NCI-H345 (cell line): ENCODE measurements at regions not wholly inside any gene's neighbourhood (a gene's known extent, or its start where the extent isn't known, plus 50 kb on each side); places are given as distances from the start of the nearest gene placed in this dataset.
"Not testable (repeated sequence)": the region's sequence is repeated elsewhere in the genome, so short reads cannot be mapped to it uniquely, and the experiment has no call there.

ENCODE experiments used
- DNase-seq: peaks from one replicate; lab custom pipeline; 2025; lab: John Stamatoyannopoulos, UW

DNA sequence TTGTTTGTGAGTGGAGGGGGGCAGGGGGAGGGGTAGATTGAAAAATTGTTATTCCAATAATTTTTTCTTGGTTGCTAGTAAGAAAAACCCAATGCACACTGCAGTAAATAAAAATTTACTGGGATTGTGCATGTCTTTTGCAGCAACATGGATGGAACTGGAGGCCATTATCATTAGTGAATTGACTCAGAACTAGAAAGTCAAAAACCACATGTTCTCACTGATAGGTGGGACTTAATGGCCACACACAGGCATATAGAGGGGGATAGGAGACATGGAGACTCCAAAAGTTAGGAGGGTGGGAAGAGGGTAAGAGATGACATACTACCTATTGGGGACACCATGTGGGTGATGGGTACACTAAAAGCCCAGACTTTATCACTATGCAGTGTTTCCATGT, 67.2 kb downstream of the BUB3 start:
- no peak for DNase-seq

DNA sequence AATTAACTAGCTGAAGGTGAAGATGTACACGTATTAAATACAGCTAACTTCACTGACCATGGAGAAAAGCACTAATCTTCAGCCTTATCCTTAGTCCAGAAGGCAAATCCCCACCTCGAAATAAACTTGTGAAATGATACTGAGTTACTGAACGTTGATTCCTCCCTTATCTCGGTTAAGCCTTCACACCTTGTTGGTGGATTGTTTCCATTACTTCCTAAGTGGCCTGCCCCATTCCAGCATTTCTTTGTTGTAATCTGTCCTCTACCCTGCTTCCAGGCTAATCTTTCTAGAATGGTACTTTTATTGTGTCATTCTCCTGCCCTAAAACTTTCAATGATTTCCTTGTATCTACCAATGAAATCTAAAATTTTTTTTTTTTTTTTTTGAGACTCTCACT, 68.6 kb downstream of the BUB3 start:
- DNase-seq: no peak

- no peak for DNase-seq
These were observed 73.5 kb downstream of the BUB3 start for GRCh38 chr10:123227706-123228105.

DNA sequence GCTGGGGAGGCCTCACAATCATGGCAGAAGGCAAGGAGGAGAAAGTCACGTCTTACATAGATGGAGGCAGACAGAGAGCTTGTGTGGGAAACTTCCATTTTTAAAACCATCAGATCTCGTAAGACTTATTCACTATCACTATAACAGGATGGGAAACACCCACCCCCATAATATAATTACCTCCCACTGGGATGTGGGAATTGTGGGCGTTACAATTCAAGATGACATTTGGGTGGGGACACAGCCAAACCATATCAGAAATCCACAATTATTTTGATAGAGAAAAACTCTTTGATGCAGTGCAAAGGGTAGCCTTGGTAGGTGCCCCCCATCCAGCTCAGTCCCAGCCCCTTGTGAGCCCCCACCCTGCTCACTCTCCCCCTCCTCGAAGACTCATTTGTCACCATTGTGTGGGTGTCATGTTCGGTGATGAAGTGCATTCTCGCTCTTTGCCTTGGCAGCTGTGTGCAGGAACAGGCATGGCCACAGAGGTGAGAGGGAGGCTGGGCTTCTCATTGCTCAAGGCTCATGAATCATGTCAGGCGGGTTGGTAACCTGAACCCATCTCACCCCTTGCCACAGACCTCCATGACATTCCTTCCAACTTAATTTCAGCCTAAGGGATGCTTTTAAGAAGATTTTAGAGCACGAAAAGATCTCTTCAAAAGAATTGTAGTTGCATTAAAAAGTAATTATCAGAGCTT, 75.9 kb downstream of the BUB3 start:
- no peak for DNase-seq

DNA sequence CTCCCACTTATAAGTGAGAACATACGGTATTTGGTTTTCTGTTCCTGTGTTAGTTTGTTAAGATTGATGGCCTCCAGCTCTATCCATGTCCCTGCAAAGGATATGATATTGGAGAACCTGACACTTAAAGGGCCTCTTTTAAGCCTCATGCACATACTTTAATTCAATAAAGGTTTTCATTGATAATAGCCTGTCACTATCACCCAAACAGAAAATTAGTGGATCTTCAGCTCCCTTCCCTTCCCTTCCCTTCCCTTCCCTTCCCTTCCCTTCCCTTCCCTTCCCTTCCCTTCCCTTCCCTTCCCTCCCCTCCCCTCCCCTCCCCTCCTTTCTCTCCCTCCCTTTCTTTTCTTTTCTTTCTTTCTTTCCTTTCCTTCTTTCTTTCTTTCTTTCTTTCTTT, 78.7 kb downstream of the BUB3 start:
- DNase-seq: not testable (repeated sequence)

- DNase-seq: not testable (repeated sequence)
These were observed 80.8 kb downstream of the BUB3 start for GRCh38 chr10:123235014-123235413.

- DNase-seq: peak; percentile 6
These were observed 81.9 kb downstream of the BUB3 start for GRCh38 chr10:123236126-123236525.

GRCh38 chr10:123240250-123240649, 86.0 kb downstream of the BUB3 start:
- no peak for DNase-seq

GRCh38 chr10:123240776-123241175, 86.6 kb downstream of the BUB3 start:
- no peak for DNase-seq

DNA sequence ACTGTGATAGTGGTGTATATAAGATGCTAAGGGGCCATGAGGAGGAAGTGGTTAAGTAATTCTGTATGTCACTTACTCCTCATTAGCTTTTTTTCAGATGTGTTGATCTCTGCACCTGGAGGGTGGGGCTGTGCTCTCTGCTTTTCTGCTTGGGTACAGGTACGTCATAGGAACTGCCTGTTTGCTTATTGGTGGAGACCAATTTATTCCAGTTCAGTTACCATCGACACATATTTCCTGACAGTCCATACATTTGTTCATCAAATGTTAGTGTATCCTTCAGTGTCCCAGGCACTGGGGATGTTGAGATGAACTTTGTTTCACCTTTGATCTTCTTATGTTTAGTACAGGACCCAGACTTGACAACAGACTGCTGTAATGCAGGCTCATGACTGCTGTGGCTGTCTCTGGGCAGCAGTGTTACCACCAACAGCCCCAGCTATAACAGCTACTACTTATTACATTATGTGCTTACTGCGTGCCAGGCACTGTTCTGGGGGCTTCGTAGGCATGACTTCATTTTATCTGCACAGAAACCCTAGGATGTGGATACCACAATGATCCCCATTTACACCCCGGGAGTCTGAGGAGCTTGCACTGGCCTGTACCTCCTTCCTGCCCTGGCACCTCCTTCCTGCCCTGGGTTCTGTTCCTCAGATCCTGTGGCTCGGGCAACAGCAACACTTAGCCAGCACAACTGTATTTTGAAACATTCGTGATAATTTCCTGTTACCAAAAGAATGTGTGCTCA, 87.4 kb downstream of the BUB3 start:
- DNase-seq: no peak

DNA sequence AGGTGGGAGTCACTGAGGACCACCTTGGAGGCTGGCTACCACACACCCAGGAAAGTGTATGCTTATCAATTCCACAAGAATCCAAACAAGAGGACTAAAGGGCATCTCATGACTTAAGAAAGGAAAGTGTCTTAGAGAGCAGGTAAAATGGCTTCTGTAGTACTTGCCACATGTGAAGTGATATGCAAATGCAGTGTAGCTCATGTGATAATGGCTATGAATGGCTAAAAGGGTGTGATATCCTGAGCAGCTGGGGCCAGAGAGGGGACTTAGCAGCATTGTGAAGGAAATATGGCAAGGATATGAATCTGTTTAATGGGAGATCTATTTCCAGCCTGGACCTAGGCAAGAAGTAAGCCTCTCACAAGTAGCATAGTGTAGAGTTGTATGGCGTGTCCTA, 90.5 kb downstream of the BUB3 start:
- no peak for DNase-seq

GRCh38 chr10:123245264-123245663, 91.1 kb downstream of the BUB3 start:
- DNase-seq: no peak

DNA sequence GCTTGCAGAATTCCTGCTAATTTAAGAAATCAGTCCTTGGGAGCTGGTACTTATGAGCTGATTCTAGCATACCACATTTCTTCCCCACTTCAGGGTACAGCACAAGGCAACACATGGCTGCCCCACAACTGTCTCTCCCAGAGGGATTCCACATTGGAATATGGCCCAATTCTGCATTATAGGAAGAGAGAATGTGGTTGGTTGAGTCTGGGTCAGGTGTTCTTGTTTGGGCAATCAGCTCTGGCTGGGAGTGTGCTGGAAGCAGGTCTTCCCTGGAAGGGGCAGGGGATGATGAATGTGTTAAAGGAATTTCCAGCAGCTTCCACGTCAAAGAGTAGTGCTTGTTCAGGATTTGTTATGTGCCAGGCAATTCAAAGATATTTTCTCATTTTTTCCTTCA, 95.7 kb downstream of the BUB3 start:
- no peak for DNase-seq

DNA sequence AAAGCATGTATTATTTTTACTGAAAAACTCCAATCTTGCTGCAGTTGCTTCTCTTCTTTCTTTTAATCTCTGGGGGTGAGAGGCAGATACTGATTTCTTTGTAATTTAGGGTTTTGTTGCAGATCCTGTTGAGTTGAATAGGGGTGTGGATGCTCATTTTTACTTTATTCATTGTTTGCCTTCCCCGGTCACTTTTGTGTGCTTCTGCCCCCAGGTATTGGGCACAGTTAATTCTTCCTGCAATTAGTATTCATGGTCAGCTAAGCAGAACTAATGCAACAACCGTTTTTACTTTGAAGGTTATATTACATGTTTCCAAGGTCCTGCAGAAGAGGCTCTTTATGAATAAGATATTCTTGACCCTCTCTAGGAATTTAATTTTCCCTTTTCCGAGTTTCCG, 96.4 kb downstream of the BUB3 start:
- DNase-seq: no peak

GRCh38 chr10:123252779-123253178, 98.6 kb downstream of the BUB3 start:
- no peak for DNase-seq

DNA sequence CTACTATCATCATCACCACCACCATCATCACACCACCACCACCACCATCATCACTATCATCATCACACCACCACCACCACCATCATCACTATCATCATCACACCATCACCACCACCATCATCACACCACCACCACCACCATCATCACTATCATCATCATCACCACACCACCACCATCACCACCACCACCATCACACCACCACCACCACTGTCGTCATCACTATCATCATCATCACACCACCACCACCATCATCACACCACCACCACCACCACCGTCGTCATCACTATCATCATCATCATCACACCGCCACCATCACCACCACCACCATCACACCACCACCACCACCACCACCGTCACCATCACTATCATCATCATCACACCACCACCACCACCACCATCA, 100.1 kb downstream of the BUB3 start:
- DNase-seq: not testable (repeated sequence)

GRCh38 chr10:123257904-123258456, 103.8 kb downstream of the BUB3 start:
- DNase-seq: no peak

DNA sequence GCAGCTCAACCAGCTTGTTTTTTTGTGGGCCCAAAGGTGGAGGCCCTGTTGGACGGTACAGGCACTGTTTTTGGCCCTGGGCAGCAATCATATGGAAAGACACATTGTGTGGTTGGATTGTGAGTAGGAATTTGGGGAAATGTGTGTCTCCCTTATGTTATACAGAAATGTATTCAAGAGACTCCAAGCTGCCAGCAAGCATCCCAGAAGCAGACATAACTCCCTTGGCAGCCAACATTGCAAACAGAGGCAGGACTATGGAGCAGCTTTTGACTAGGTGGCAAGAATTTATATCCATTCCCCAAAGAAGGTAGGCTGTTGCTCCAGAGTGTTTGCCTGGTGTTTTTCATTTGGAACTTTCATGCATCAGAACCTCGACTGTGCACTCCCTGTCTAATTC, 104.9 kb downstream of the BUB3 start:
- DNase-seq: no peak

- DNase-seq: no peak
These were observed 105.6 kb downstream of the BUB3 start for GRCh38 chr10:123259791-123260190.

GRCh38 chr10:123262456-123262855, 108.3 kb downstream of the BUB3 start:
- DNase-seq: no peak

DNA sequence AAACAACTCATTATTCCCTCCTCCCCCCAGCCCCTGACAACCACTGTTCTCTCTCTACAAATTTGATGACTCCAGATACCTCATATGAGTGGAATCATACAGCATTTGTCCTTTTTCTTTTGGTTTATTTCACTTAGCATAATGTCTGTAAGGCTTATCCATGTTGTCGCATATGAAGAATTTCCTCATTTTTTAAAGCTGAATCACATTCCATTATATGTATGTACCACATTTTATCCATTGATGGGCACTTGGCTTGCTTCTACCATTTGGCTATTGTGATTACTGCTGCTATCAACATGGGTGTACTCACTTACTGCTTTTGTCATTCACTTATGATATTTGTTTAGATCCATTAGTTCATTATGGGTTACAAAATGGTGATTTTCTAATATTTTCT, 112.8 kb downstream of the BUB3 start:
- no peak for DNase-seq

GRCh38 chr10:123269017-123269552, 114.9 kb downstream of the BUB3 start:
- no peak for DNase-seq

DNA sequence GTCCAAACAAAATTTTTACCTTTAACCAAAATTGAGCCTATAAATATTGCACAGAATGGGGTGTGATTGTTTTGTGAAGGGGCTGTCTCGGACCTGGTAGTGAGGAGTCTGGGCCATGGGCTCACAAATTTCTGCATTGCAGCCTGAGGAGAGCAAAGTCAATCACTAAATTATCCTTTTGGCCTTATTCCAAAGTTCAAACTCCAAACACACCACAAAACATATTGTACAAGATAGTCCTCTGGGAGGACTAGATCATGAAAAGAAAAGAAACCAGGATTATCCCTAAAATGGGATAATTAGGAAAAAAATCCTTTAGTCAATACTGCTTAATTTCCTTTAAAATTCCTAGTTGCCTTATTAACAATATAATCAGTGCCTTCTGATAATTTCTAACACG, 115.5 kb downstream of the BUB3 start:
- no peak for DNase-seq
